HG03066 (cell line): ENCODE measurements at regions not wholly inside any gene's neighbourhood (a gene's known extent, or its start where the extent isn't known, plus 50 kb on each side); places are given as distances from the start of the nearest gene placed in this dataset.
"Not testable (repeated sequence)": the region's sequence is repeated elsewhere in the genome, so short reads cannot be mapped to it uniquely, and the experiment has no call there.

Experiments used
- ATAC-seq: cut with Tn5 transposase; IDR thresholded peaks from one replicate; pipeline ENCODE4 v1.9.1; 2021; ENCODE audit warnings: low read depth; ENCODE audit not compliant: unreplicated experiment

- ATAC-seq = no peak
Measured at GRCh38 chr11:116390963-116391362, 381.8 kb downstream of the BUD13 start.

GRCh38 chr11:116388146-116388545, 384.6 kb downstream of the BUD13 start:
- ATAC-seq = no peak

- ATAC-seq = no peak
Measured at GRCh38 chr11:116387641-116388040, 385.1 kb downstream of the BUD13 start.

GRCh38 chr11:116386118-116386699, 386.6 kb downstream of the BUD13 start:
- ATAC-seq = no peak

GRCh38 chr11:116384876-116385275, 387.9 kb downstream of the BUD13 start:
- ATAC-seq = no peak

GRCh38 chr11:116384407-116384806, 388.4 kb downstream of the BUD13 start:
- ATAC-seq = no peak

- ATAC-seq = no peak
Measured at GRCh38 chr11:116379185-116379828, 393.5 kb downstream of the BUD13 start.

- ATAC-seq = no peak
Measured at GRCh38 chr11:116376547-116376946, 396.2 kb downstream of the BUD13 start.

GRCh38 chr11:116376054-116376453, 396.7 kb downstream of the BUD13 start:
- no peak for ATAC-seq

- ATAC-seq = no peak
Measured at GRCh38 chr11:116375221-116375620, 397.6 kb downstream of the BUD13 start.

- ATAC-seq = no peak
Measured at GRCh38 chr11:116374085-116374484, 398.7 kb downstream of the BUD13 start.

GRCh38 chr11:116373104-116373944, 399.5 kb downstream of the BUD13 start:
- ATAC-seq = no peak

- ATAC-seq = no peak
Measured at GRCh38 chr11:116371146-116371545, 401.6 kb downstream of the BUD13 start.

- no peak for ATAC-seq
Measured at GRCh38 chr11:116368784-116369183, 404.0 kb downstream of the BUD13 start.

GRCh38 chr11:116366980-116367645, 405.7 kb downstream of the BUD13 start:
- ATAC-seq = no peak

GRCh38 chr11:116366451-116366850, 406.3 kb downstream of the BUD13 start:
- no peak for ATAC-seq

GRCh38 chr11:116364925-116365324, 407.9 kb downstream of the BUD13 start:
- ATAC-seq = not testable (repeated sequence)

GRCh38 chr11:116364348-116364747, 408.4 kb downstream of the BUD13 start:
- no peak for ATAC-seq

- no peak for ATAC-seq
Measured at GRCh38 chr11:116360221-116360941, 412.4 kb downstream of the BUD13 start.

- ATAC-seq = no peak
Measured at GRCh38 chr11:116357784-116358544, 414.8 kb downstream of the BUD13 start.
